ENCODE measurements at regions not wholly inside any gene's neighbourhood (a gene's known extent, or its start where the extent isn't known, plus 50 kb on each side); places are given as distances from the start of the nearest gene placed in this dataset.
"Not testable (repeated sequence)": the region's sequence is repeated elsewhere in the genome, so short reads cannot be mapped to it uniquely, and the experiment has no call there.

DNA sequence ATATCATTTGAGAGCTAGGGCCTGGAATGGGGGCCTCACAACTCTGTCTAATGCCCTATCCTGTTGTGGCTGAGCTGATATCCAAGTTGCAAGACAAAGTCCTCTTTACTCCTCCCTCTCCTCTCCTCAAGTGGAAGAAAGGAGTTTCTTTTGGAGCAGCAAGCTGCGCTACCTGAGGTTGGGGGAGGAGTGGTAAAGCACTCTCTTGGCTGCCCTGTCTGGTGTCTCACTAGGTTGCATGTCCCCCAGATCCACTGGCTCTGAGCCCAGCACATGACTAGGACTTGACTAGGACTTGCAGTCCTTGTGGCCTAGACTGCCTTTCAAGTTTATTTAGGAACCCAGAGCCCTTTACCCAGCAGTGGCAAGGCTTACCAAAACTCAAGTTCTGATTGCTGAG lies 141.1 kb upstream of the SETMAR start:
- peaks cover 9% of the 10 kb centered on the region for H3K9me3 Mint-ChIP-seq
- ATAC-seq (no peak), DNase-seq (ENCODE audit: low spot score) (no peak)
- H3K27me3 Mint-ChIP-seq: no peaks in the 10 kb centered on the region
- no peak overlapping the region for H3K4me3 Mint-ChIP-seq
- H3K27ac Mint-ChIP-seq: no peak overlapping the region
- peaks cover 5% of the 10 kb centered on the region for H3K36me3 Mint-ChIP-seq
- H3K4me1 Mint-ChIP-seq (ENCODE audit: low read depth in 2 of 2): no peaks in the 10 kb centered on the region

DNA sequence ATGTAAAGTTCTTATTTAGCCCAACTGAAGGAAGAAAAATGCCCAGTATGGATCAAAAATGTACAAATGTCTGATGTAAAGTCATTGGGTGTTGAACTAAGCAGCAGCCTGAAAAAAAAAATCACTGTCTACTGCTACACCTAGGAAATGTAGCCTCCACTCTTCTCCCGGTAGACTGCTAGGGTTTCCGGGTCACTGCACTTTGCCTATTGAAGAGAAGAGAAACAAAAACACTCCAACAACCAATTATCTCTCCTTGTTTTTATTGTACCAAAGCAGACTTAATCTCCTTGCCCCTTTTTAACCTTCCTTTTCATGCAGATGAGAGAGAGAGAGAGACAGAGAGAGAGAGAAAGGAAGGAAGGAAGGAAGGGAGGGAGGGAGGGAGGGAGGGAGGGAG lies 140.2 kb upstream of the SETMAR start:
- Mint-ChIP-seq H3K4me1 (ENCODE audit: low read depth in 2 of 2) (no peaks in the 10 kb centered on the region), H3K9me3 (peaks cover 9% of the 10 kb centered on the region), H3K27ac (no peak overlapping the region), H3K27me3 (no peaks in the 10 kb centered on the region), H3K36me3 (peaks cover 5% of the 10 kb centered on the region), H3K4me3 (no peak overlapping the region)
- ATAC-seq (no peak), DNase-seq (ENCODE audit: low spot score) (no peak)

DNA sequence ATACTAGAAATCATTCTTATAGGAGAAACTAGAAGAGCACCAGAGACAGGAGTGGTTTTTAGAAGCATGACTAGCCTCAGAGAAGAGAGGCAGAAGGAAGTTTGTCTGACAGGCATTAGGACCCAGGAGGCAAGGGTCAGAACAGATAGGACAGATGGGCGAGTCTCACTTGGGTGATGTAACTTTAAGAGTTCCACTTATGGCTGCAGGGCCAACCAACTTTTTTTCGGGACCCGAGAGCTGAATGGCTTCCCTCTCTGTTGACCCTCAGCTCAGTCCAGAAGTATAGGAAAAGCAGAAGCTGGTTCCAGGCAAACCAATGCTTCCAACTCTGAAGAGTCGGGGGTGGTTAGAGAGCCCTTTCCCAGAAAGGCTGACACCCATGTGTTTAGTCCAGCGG lies 136.6 kb upstream of the SETMAR start:
- peaks cover 2% of the 10 kb centered on the region for H3K9me3 Mint-ChIP-seq
- H3K36me3 Mint-ChIP-seq: peaks cover 2% of the 10 kb centered on the region
- H3K4me3 Mint-ChIP-seq: no peak overlapping the region
- H3K27ac Mint-ChIP-seq: no peak overlapping the region
- ATAC-seq (no peak), DNase-seq (ENCODE audit: low spot score) (no peak)
- no peaks in the 10 kb centered on the region for H3K4me1 Mint-ChIP-seq (ENCODE audit: low read depth in 2 of 2)
- H3K27me3 Mint-ChIP-seq: peaks cover 0 to 2% of the 10 kb centered on the region in 2 donors

DNA sequence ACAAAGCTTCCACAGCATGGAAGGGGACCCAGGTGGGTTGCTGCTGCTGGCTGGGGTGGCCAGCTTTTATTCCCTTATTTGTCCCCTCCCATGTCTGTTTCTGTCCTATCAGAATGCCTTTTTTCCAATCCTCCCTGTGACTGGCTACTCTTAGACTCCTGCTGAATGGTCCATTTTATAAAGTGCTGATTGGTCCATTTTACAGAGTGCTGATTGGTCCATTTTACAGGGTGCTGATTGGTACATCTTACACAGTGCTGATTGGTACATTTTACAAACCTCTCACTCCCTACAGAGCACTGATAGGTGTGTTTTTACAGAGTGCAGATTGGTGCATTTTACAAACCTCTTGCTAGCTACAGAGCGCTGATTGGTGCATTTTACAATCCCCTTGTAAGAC lies 135.9 kb upstream of the SETMAR start:
- not testable (repeated sequence) for H3K27me3 Mint-ChIP-seq; H3K9me3 Mint-ChIP-seq; ATAC-seq; DNase-seq (ENCODE audit: low spot score); H3K4me3 Mint-ChIP-seq; H3K27ac Mint-ChIP-seq; H3K4me1 Mint-ChIP-seq (ENCODE audit: low read depth in 2 of 2); H3K36me3 Mint-ChIP-seq

DNA sequence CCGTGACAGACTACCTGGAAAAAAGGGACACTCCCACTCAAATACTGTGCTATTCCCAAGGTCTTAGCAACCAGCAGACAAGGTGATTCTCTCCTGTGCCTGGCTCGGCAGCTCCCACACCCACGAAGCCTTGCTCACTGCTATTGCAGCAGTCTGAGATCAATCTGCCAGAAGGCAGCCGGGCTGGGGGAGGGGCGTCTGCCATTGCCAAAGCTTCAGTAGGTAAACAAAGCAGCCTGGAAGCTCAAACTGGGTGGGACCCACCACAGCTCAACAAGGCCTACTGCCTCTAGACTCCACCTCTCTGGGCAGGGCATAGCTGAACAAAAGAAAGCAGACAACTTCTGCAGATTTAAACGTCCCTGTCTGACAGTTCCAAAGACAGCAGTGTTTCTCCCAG lies 128.4 kb upstream of the SETMAR start:
- Mint-ChIP-seq H3K27ac (no peak overlapping the region), H3K4me1 (ENCODE audit: low read depth in 2 of 2) (no peaks in the 10 kb centered on the region), H3K27me3 (peaks cover 0 to 2% of the 10 kb centered on the region in 2 donors), H3K36me3 (peaks cover 22% of the 10 kb centered on the region), H3K4me3 (no peak overlapping the region), H3K9me3 (peaks cover 26% of the 10 kb centered on the region)
- ATAC-seq (no peak), DNase-seq (ENCODE audit: low spot score) (no peak)

DNA sequence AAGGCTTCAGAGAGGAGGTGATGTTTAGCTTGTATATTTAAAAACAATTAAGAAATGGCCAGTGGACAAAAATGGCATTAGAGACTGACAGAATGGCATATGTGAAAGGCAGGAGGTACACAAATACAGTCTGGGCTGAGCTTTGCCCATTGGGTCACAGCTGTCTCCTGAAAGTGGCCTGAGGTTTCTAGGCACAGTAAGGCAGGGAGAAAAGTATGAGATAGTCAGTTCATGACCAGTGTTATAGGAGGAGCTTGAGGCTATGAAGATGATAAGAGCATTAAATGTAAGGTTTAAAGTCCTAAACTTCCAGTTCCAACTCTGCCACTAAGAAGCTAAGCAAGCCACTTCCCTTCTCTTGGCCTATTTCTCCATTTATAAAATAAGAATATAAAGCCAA lies 111.2 kb upstream of the SETMAR start:
- H3K27ac Mint-ChIP-seq: no peak overlapping the region
- H3K4me3 Mint-ChIP-seq: no peak overlapping the region
- no peaks in the 10 kb centered on the region for H3K4me1 Mint-ChIP-seq (ENCODE audit: low read depth in 2 of 2)
- no peaks in the 10 kb centered on the region for H3K36me3 Mint-ChIP-seq
- DNase-seq (ENCODE audit: low spot score) (no peak), ATAC-seq (no peak)
- peaks cover 5% of the 10 kb centered on the region for H3K9me3 Mint-ChIP-seq
- no peaks in the 10 kb centered on the region for H3K27me3 Mint-ChIP-seq

DNA sequence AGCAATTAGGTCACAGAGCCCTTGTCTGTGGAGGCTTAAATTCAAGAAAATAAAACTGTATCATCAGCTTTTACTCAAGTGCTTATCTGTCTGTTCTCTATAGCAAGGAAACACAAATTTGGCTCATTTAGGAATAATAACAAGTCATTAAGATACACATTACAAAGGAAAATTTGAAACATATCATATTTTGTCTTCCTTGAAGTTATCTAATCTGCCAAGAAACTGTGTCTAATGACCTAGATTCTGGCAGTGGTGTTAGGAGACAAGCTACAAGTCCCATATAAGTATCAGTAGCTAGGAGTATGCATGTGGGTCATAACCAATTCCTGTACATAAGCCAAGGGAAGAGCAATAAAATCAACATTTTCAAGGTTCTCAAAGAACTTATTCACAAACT lies 108.2 kb upstream of the SETMAR start:
- no peaks in the 10 kb centered on the region for H3K4me1 Mint-ChIP-seq (ENCODE audit: low read depth in 2 of 2)
- H3K27ac Mint-ChIP-seq: no peak overlapping the region

DNA sequence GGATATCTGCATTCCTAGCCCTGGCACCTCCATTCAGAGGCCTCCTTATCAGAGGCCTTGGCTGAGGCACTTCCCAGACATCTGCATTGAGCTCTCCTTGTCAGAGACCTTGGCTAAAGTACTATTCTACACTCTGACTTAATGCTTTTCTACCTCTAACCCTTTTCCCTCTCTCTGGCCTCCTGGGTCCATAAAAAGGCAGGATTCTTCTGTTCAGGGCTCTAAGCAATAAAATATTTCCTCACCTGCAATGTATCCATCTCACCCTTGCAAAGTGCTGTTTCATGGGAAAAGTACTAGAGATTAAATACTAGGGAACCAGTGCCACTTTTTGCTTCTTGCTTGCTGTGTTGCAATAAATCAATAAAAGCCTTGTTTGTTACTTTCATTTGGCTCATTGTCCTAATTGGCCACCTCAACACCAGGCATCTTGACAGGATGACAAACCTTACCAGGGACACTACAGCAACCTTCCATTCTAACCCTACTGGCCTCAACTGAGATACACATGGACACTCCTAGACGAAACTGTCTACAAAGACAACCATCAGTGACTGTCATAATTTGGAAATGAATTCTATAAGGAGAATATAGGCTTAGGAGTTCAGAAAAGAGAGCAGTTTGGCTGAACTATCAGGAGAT lies 106.5 kb upstream of the SETMAR start:
- Mint-ChIP-seq H3K27ac (no peak overlapping the region), H3K36me3 (no peaks in the 10 kb centered on the region), H3K4me1 (ENCODE audit: low read depth in 2 of 2) (no peaks in the 10 kb centered on the region), H3K9me3 (peaks cover 5% of the 10 kb centered on the region), H3K4me3 (no peak overlapping the region), H3K27me3 (no peaks in the 10 kb centered on the region)
- DNase-seq (ENCODE audit: low spot score) (no peak), ATAC-seq (peak in 1 of 2 donors; percentile 32)

More for the DNA sequence above, 108.2 kb upstream of the SETMAR start:
- H3K4me3 Mint-ChIP-seq: no peak overlapping the region
- ATAC-seq (no peak), DNase-seq (ENCODE audit: low spot score) (no peak)
- peaks cover 5% of the 10 kb centered on the region for H3K9me3 Mint-ChIP-seq
- H3K36me3 Mint-ChIP-seq: no peaks in the 10 kb centered on the region
- H3K27me3 Mint-ChIP-seq: no peaks in the 10 kb centered on the region

DNA sequence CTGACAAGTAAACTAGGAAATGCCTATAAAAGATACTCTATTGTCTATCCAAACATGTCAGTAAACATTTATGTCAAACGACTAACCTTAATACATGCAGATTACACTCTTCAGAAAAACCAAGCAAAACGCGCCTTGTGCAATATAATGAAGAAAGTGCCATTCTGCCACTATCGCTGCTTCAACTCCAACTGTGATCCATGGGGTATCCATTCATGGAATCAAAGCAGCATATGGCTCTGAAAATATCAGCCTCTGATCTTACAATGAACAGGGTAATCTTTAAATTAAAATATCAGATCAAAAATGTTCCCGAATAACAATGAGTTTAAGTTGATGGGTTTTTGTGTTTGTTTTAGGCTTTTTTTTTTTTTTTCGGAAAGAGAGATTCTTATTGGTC lies 105.5 kb upstream of the SETMAR start:
- Mint-ChIP-seq H3K27ac (no peak overlapping the region), H3K4me1 (ENCODE audit: low read depth in 2 of 2) (no peaks in the 10 kb centered on the region), H3K9me3 (peaks cover 5% of the 10 kb centered on the region), H3K27me3 (no peaks in the 10 kb centered on the region), H3K36me3 (no peaks in the 10 kb centered on the region), H3K4me3 (no peak overlapping the region)
- ATAC-seq (no peak), DNase-seq (ENCODE audit: low spot score) (no peak)

DNA sequence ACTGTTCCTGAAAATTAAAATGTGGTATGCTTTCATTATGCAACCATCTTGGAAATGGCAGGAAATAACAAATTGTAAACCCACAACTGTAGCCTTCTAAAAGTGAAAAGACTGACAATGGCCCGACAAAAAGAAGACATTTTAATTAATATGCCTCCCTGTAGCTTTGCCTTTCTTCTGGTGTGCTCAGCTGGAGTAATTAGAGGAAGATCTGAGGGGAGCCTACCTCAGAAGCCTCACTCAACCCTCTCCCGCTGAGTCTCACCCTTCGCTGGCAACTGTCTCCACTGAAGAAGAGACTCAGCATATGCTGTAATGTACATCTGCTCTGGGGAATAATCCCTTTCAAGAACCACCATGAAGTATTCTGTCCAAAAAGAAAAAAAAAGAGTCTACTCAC lies 104.7 kb upstream of the SETMAR start:
- Mint-ChIP-seq H3K9me3 (peaks cover 7% of the 10 kb centered on the region), H3K4me3 (no peak overlapping the region), H3K27ac (no peak overlapping the region), H3K27me3 (no peaks in the 10 kb centered on the region), H3K4me1 (ENCODE audit: low read depth in 2 of 2) (peaks cover 0 to 2% of the 10 kb centered on the region in 2 donors), H3K36me3 (no peaks in the 10 kb centered on the region)
- no peak for ATAC-seq
- DNase-seq (ENCODE audit: low spot score): no peak

DNA sequence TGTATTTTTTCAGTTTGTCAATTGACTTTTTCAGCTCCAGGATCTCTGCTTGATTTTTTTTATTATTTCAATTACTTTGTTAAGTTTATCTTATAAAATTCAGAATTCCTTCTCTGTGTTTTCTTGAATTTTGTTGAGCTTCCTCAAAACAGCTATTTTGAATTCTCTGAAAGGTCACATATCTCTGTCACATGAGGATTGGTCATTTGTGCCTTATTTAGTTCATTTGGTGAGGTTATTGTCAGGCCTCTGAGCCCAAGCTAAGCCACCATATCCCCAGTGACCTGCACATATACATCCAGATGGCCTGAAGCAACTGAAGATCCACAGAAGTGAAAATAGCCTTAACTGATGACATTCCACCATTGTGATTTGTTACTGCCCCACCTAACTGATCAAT lies 98.4 kb upstream of the SETMAR start:
- H3K27me3 Mint-ChIP-seq; DNase-seq (ENCODE audit: low spot score); ATAC-seq; H3K4me3 Mint-ChIP-seq: not testable (repeated sequence)
- Mint-ChIP-seq H3K4me1 (ENCODE audit: low read depth in 2 of 2) (peaks cover 17 to 22% of the 10 kb centered on the region in 2 donors), H3K9me3 (peaks cover 12% of the 10 kb centered on the region), H3K27ac (peak overlapping the region in 1 of 2 donors; percentile 86), H3K36me3 (peaks cover 16% of the 10 kb centered on the region)

DNA sequence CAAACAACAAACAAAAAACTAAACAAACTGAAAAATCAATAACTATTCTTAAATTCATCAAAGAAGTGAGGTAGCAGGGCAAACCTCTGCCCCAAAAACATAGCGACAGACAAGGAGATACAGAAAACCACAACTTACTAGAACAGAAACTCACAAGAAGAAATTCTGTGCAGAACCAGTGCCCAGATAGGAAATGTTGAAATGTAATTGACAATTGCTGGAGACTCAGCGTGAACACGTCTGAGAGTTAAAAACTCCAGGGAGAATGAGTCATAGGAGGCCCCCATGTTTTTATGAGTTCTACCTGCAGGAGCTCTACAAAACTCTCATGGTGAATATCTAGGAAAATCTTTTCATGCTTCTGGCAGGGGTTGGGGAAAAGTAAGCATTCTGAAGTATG lies 95.5 kb upstream of the SETMAR start:
- peaks cover 17% of the 10 kb centered on the region for H3K9me3 Mint-ChIP-seq
- H3K36me3 Mint-ChIP-seq: peaks cover 23% of the 10 kb centered on the region
- peak overlapping the region; percentile 8 for H3K4me3 Mint-ChIP-seq
- DNase-seq (ENCODE audit: low spot score): no peak
- peaks cover 0 to 3% of the 10 kb centered on the region in 2 donors for H3K27me3 Mint-ChIP-seq
- H3K4me1 Mint-ChIP-seq (ENCODE audit: low read depth in 2 of 2): peaks cover 17 to 22% of the 10 kb centered on the region in 2 donors
- H3K27ac Mint-ChIP-seq: peak overlapping the region; percentile 55 to 57
- ATAC-seq: peak; percentile 88 to 95

DNA sequence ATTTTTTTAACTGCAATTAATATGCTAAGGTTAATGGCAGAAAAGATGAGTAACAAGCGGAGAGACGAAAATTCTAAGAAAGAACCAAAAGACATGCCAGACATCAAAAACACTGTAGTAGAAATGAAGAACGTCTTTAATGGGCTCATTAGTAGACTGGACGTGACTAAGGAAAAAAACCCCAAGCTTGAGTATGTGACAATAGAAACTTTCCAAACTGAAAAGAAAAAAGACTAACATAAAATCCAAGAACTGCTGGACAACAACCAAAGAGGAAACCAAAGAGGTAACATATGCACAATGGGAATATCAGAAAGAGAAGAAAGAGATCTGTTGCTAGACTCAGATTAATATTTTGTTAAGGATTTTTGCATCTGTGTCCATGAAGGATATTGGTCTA lies 94.6 kb upstream of the SETMAR start:
- H3K9me3 Mint-ChIP-seq: peaks cover 20% of the 10 kb centered on the region
- H3K27me3 Mint-ChIP-seq: peaks cover 0 to 3% of the 10 kb centered on the region in 2 donors
- DNase-seq (ENCODE audit: low spot score) (no peak), ATAC-seq (no peak)
- H3K27ac Mint-ChIP-seq: peak overlapping the region; percentile 55 to 57
- H3K4me3 Mint-ChIP-seq: no peak overlapping the region
- peaks cover 17 to 20% of the 10 kb centered on the region in 2 donors for H3K4me1 Mint-ChIP-seq (ENCODE audit: low read depth in 2 of 2)
- H3K36me3 Mint-ChIP-seq: peaks cover 32% of the 10 kb centered on the region

DNA sequence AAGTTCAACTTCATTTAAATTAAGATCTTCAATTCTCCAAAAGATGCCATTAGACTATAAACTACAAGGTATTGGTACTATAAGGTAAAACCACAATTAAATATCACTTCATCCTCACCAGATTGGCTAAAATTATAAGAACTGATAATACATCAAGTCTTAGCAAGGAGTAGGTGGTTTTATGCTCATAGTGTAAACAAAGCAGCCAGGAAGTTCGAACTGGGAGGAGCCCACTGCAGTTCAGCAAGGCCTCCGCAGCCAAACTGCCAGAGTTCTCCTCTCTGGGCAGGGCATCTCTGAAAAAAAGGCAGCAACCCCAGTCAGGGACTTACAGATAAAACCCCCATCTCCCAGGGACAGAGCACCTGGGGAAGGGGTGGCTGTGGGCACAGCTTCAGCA lies 91.6 kb upstream of the SETMAR start:
- DNase-seq (ENCODE audit: low spot score) (no peak), ATAC-seq (no peak)
- Mint-ChIP-seq H3K4me1 (ENCODE audit: low read depth in 2 of 2) (peaks cover 5 to 12% of the 10 kb centered on the region in 2 donors), H3K27ac (no peak overlapping the region), H3K36me3 (peaks cover 50% of the 10 kb centered on the region), H3K4me3 (no peak overlapping the region), H3K27me3 (peaks cover 0 to 6% of the 10 kb centered on the region in 2 donors), H3K9me3 (peaks cover 24% of the 10 kb centered on the region)

DNA sequence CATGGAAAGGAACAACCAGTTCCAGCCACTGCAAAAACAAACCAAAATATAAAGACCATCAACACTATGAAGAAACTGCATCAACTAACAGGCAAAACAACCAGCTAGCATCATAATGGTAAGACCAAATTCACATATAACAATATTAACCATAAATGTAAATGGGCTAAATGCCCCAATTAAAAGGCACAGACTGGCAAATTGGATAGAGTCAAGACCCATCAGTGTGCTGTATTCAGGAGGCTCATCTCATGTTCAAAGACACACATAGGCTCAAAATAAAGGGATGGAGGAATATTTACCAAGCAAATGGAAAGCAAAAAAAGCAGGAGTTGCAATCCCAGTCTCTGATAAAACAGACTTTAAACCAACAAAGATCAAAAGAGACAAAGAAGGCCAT lies 89.7 kb upstream of the SETMAR start:
- not testable (repeated sequence) for ATAC-seq; H3K4me1 Mint-ChIP-seq (ENCODE audit: low read depth in 2 of 2); DNase-seq (ENCODE audit: low spot score); H3K27me3 Mint-ChIP-seq; H3K4me3 Mint-ChIP-seq; H3K27ac Mint-ChIP-seq
- Mint-ChIP-seq H3K9me3 (peaks cover 24% of the 10 kb centered on the region), H3K36me3 (peaks cover 47% of the 10 kb centered on the region)

All from natural killer cell treated with Interleukin-12 subunit alpha and Interleukin-12 subunit beta and Interleukin-15 and Interleukin-18, amount 100 ng/mL, for 72 hours (primary cell).